ENCODE measurements at regions not wholly inside any gene's neighbourhood (a gene's known extent, or its start where the extent isn't known, plus 50 kb on each side); places are given as distances from the start of the nearest gene placed in this dataset.

- TF ChIP-seq, protein P1, sequence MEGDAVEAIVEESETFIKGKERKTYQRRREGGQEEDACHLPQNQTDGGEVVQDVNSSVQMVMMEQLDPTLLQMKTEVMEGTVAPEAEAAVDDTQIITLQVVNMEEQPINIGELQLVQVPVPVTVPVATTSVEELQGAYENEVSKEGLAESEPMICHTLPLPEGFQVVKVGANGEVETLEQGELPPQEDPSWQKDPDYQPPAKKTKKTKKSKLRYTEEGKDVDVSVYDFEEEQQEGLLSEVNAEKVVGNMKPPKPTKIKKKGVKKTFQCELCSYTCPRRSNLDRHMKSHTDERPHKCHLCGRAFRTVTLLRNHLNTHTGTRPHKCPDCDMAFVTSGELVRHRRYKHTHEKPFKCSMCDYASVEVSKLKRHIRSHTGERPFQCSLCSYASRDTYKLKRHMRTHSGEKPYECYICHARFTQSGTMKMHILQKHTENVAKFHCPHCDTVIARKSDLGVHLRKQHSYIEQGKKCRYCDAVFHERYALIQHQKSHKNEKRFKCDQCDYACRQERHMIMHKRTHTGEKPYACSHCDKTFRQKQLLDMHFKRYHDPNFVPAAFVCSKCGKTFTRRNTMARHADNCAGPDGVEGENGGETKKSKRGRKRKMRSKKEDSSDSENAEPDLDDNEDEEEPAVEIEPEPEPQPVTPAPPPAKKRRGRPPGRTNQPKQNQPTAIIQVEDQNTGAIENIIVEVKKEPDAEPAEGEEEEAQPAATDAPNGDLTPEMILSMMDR (conservative IDR thresholded peaks at IDR 0.05 in 1 of 2, IDR thresholded peaks at IDR 0.05 in 1 of 2; ENCODE audit: low read depth in 1 of 2, low read length in 2 of 2): no peak
- TF ChIP-seq EZH2 (IDR thresholded peaks at IDR 0.05; ENCODE audit: low read length, missing control alignments): no peak
Measured at GRCh38 chr16:50461400-50461760, 86.8 kb upstream of the NKD1 start.
